HG02623 (cell line): ENCODE measurements at regions not wholly inside any gene's neighbourhood (a gene's known extent, or its start where the extent isn't known, plus 50 kb on each side); places are given as distances from the start of the nearest gene placed in this dataset.

Source experiments
- ATAC-seq: cut with Tn5 transposase; IDR thresholded peaks from one replicate; pipeline ENCODE4 v1.9.1; 2021; ENCODE audit warnings: moderate library complexity; ENCODE audit not compliant: unreplicated experiment

GRCh38 chr2:215749092-215749957, 264.0 kb downstream of the MREG start:
- ATAC-seq, result no peak

- no peak for ATAC-seq
These were observed 264.9 kb downstream of the MREG start for GRCh38 chr2:215748446-215748845.

- no peak for ATAC-seq
These were observed 266.3 kb downstream of the MREG start for GRCh38 chr2:215746887-215747615.

GRCh38 chr2:215746226-215746886, 267.0 kb downstream of the MREG start:
- no peak for ATAC-seq

- ATAC-seq, result no peak
These were observed 268.0 kb downstream of the MREG start for GRCh38 chr2:215745331-215745730.

GRCh38 chr2:215744514-215744913, 268.8 kb downstream of the MREG start:
- ATAC-seq, result no peak

GRCh38 chr2:215743066-215743465, 270.3 kb downstream of the MREG start:
- no peak for ATAC-seq

GRCh38 chr2:215742021-215742420, 271.3 kb downstream of the MREG start:
- no peak for ATAC-seq

- no peak for ATAC-seq
These were observed 273.3 kb downstream of the MREG start for GRCh38 chr2:215740071-215740470.

GRCh38 chr2:215738351-215738750, 275.0 kb downstream of the MREG start:
- no peak for ATAC-seq

- no peak for ATAC-seq
These were observed 275.9 kb downstream of the MREG start for GRCh38 chr2:215737477-215737876.

GRCh38 chr2:215736653-215737290, 276.6 kb downstream of the MREG start:
- no peak for ATAC-seq

GRCh38 chr2:215731108-215731658, 282.2 kb downstream of the MREG start:
- ATAC-seq, result no peak

GRCh38 chr2:215729985-215730620, 283.2 kb downstream of the MREG start:
- ATAC-seq, result no peak

- ATAC-seq, result peak; percentile 56
These were observed 284.8 kb downstream of the MREG start for GRCh38 chr2:215728504-215729065.

- peak; percentile 13 for ATAC-seq
These were observed 285.5 kb downstream of the MREG start for GRCh38 chr2:215727507-215728503.

- ATAC-seq, result no peak
These were observed 287.3 kb downstream of the MREG start for GRCh38 chr2:215726070-215726469.

- no peak for ATAC-seq
These were observed 288.3 kb upstream of the FN1 start for GRCh38 chr2:215724146-215724545.

- ATAC-seq, result no peak
These were observed 287.8 kb upstream of the FN1 start for GRCh38 chr2:215723631-215724011.
